GM21447 (cell line): ENCODE measurements at regions not wholly inside any gene's neighbourhood (a gene's known extent, or its start where the extent isn't known, plus 50 kb on each side); places are given as distances from the start of the nearest gene placed in this dataset.

ENCODE experiments used
- ATAC-seq: cut with Tn5 transposase; IDR thresholded peaks from one replicate; pipeline ENCODE4 v1.9.1; 2021; ENCODE audit not compliant: unreplicated experiment

DNA sequence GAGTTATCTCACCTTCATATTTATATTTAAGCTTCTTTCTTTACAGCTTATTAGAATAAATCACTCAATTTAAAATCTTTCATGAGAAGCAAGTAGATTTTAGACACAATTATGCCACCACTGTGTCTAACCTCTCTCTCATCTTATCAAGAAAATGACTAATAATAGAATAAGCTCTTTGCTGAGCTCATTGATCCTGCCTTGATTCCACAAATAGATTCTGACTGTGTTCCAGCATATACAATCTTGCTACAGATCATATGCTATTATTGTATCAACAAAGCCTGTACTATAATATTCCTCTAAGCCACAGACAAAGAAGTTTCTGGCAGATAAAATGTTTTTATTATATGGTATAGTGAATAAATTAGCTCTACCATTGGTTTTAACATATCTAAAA lies 168.7 kb upstream of the GULP1 start:
- ATAC-seq = no peak

- ATAC-seq = no peak
Observed at GRCh38 chr2:188129677-188130076, 162.0 kb upstream of the GULP1 start.

DNA sequence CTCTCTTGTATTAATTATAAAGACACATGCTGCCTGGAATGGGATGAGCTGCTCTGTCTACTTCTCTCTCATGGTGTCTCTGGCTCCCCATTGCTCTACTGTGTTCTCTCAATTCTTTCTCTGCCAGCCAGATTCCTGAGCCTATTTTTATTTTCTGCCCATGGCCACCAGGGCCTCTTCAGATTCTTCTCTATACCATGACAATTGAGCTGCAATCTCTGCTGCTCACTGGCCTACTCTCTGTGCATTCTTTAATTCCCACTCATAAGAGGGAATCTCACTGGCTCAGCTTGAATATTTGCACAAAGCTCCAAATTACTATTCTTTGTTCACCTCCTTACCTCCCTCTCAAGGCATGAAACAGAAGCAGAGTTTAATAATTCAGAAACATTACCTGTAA lies 161.4 kb upstream of the GULP1 start:
- ATAC-seq = no peak

DNA sequence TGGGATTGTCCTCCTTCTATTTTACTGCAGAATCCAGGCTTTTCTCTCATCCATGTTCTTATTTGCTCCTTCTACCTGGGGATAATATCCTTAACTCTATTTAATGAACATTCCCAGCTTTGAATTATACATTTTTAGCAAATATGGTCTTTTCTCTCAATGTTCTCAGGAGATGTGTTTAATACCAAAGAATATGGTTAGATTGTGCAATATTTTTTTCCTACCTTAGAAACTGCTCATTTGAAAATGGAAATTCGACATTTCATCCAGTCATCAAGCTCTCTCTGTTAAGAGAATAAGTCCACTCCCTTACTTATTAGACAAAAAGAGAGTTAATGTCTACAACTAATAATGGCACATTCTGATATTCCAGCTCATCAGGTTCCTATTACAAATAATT lies 160.4 kb upstream of the GULP1 start:
- ATAC-seq = no peak

- no peak for ATAC-seq
Observed at GRCh38 chr2:188132385-188132784, 159.3 kb upstream of the GULP1 start.

GRCh38 chr2:188134241-188134640 lies 157.4 kb upstream of the GULP1 start:
- no peak for ATAC-seq

DNA sequence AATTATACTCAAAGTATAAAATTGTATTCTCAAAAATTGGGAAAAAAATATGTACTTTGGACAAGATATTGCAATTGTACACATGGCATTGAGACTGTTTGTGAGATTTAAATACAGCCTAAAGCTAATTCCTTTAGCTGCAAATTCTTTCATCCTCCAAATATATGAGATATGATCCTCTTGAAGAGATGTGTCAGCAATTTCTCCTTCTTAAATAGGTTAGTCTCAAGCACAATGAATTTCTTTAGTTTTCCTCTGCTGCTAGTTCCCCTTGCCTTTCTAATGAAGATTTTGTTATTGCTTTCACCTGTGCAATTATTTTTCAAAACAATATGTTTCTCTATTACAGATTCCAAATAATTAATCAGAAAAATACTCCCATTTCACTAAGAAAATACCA lies 153.4 kb upstream of the GULP1 start:
- ATAC-seq = no peak

DNA sequence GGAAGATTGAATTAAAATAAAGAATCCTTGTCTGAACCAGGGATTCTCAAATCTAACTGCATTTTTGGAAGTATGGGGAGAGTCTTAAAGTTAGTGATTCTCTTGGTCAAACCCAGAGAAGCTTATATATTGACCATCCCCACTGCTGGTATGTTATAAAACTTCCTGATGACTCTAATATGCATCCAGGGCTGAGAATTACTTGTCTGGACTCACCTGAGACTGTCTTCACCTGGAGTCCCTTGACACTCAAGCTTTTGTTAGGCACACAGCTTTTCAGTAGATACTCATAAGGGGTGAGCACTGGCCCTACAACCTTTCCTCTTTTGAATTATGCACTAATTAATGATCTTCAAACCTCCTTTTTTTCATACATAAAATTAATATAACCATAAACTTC lies 149.6 kb upstream of the GULP1 start:
- ATAC-seq = no peak

DNA sequence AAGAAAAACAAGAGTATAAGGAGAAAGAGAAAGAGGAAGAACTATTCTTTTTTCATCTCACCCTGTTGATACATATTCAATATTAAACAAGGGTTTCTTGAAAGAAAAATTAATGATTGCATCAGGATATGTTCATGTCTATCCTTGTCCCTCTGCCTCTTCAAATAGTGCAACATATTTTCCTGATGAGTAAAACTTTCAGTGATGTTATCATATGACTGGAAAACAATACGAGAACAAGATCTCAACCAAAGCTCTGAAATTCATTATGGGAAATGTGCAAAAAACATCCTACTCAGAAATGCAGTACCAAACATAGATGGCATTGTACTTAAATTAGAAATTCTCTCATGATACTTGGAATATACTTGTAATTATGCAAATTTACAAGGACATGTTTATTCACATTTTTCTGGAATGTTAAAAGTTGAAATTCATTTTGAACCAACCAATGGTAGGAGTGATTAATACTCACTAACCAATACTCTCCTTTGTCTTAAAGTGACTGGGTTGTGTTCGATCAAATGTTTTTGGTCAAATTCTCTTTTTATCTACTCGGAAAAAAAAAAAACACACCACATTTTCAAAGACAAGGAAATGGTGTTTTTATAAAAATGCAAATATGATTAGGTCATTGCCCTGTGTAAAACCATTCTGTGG lies 148.9 kb upstream of the GULP1 start:
- no peak for ATAC-seq

DNA sequence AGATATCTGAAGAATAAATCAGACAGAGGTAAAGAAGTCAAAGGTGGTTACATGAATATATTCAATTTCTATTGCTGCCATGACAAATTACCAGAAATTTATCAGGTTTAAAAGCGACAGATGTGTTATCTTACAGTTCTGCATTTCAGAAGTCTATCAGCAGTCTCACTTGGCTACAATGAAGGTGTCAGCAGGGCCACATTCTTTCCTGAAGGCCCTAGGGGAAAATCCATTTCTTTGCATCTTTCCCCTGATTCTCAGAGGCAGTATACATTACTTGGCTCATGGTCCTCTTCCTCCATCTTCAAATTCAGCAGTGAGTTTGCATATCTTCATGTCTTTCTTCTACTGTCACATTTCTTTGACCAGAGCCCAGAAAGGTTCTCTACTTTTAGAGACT lies 145.8 kb upstream of the GULP1 start:
- no peak for ATAC-seq

DNA sequence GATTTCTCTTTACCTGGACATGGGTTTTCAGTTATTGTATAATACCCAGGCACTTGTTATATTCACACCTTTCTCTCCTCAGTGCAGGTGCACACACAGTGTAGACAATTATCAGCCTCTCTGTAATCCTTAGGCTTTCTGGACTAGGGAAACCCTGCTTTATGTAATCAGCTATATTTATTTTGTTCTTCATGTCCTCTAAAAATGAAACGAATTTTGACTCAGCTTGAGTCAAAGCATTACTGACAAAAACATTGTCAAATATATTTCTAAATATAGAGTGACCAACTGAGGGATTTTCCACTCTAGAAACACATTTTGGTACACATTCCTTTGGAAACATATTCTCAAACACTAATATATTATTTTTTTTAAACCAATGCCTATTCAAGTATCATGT lies 144.8 kb upstream of the GULP1 start:
- no peak for ATAC-seq

DNA sequence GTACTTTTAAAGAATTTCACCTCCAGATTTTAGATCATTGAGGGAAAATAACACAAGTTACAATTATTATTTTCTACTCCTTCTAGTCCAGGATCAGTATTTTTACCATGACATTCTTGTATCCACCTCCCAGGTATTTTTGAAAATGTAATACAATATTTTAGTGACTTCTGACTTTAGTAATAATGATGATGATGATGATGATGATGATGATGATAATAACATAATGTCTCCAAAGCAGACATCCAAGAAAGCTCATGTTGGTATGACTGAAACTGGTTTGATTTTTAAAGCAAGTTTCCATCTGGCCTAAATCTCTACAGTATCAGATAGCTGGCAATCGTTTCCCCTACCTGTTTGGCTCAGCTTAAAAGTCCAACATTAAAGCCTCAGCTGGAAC lies 140.0 kb upstream of the GULP1 start:
- no peak for ATAC-seq

DNA sequence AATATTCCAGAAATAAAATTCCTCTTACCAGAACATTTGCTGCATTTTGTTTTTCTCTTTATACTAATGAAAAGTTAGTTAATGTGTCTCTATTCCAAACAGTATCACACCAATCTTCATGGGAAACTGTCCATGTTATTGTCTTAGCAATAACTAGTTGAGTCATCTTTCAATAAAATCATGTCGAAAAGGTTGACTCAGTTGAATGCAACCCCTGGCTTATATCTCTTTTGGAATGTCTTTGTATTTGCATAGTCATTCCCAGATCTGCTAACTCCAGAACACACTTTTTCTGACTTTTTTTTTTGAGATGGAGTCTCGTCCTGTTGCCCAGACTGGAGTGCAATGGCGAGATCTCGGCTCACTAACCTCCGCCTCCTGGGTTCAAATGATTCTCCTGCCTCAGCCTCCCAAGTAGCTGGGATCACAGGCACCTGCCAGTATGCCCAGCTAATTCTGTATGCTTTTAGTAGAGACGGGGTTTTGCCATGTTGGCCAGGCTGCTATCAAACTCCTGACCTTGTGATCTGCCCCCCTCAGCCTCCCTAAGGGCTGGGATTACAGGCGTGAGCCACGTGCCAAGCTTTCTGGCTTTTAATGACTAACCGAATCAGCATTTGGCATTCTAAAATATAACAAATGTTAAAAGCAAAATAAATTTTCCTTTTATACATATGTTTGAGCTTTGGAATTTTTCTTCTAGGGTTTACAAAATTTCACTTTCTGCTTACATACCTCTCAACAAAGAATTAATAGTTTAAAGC lies 133.2 kb upstream of the GULP1 start:
- ATAC-seq = no peak

DNA sequence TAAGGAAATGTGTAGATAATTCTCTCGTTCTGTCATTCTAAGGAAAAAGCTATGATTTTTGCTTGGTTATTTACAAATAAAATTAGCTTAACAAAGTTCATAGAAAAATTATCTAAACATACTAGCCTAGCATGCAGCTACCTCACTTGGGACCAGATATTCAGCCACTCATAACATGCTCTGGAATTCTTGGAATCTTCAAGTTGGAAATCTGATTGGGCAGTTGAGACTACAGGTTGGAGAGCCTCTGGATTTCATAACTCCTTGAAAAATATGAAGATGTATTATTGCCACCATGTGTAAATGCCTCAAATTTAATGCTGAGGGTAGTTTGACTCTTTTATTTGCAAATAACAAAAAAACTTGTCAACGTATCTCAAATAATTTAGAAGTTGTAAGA lies 132.2 kb upstream of the GULP1 start:
- no peak for ATAC-seq

- no peak for ATAC-seq
Observed at GRCh38 chr2:188170356-188170755, 121.3 kb upstream of the GULP1 start.

DNA sequence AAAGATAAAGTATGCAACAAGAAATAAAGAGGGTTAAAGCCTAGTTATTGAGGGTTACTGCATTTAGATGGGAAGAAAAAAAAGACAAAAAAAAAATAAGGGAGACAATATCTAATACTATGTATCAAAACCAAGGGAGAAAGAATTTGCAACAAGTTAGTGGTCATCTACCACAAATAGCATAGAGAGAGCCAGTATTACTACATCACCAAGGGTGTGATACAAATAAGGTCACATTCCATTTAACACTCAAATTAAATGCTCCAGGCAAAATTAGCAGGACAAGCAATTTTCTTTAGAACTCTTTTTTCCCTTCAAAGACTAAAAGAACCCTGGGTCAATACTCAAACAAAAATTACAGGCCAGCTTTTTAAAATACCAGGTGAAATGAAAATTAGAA lies 115.1 kb upstream of the GULP1 start:
- ATAC-seq = no peak

DNA sequence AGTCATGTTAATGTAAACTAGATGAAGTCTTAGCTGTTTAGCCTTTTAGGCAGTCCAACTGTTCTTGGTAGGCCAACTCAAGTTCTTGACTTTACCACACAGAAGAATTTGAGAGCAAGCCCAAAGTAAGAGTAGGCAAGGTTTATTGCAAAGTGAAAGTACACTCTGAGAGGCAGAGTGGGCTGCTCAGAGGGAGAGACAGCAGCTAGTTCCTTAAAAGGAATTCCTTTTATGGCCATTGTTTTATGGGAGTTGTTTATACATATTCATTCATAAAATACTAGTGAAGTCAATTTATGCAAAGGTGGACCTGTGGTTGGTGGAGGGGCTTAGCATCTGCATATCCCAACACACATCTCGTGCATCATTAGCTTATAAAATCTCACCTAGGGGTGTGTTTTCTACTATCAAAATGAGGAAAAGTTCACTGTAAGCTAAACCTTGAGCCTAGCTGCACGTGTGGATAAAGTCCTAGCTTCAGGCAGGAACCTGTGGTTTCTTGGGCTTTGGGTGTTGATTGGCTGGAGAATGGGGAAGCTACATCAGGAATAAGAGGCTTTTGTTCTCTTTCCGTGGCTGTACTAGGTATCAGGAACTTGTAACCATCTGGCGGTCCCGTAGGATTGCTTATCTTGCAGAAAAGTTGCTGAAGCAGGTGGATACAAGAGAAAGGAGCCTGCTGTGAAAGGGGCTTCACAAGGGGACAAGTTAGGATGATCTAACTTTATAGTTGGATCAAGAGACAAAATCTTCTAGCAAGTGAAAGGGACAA lies 110.4 kb upstream of the GULP1 start:
- ATAC-seq = no peak

DNA sequence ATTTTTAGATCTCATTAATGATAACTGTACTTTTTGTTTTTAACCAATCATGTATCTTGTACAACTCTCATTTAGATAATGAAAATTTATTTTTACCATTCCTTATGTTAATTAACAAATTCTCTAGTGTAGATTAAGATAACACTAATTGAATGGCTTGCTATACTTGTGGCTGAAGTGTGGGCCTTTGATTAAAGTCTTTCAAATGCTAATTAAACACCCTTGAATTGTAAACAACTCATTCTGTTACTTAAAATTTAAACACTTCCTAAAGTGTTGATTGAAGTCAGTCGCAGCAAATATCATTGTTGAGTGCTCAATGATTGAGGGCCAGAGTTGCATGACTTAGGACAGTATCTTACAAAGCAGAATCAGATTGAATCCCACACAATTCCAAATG lies 109.8 kb upstream of the GULP1 start:
- no peak for ATAC-seq

DNA sequence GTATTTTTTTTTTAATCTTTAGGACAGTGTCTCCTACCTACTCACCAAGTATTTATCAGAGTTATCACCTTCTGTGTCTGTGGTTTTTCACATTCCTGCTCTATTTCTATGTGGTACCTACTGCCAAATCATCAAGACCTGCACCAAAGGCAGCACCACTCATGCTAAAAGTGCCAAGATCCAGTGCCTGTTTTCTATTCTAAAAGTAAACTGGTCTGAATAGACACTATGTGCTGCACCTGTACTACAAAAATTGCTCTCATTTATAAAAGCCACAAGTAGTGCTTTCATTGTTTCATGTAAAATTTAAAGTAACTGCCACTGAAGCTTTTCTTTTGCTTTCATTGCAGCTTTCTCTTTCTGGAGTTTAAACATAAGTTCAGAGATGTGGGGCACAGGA lies 103.9 kb upstream of the GULP1 start:
- no peak for ATAC-seq

GRCh38 chr2:188189356-188189755 lies 102.3 kb upstream of the GULP1 start:
- ATAC-seq = no peak

GRCh38 chr2:188193230-188193629 lies 98.4 kb upstream of the GULP1 start:
- ATAC-seq = no peak

GRCh38 chr2:188196343-188197008 lies 95.2 kb upstream of the GULP1 start:
- ATAC-seq = no peak
